Activated naive CD4-positive, alpha-beta T cell treated with anti-CD3 and anti-CD28 coated beads, Interleukin-2, amount 50 U/mL, for 24 hours (primary cell): ENCODE measurements at regions not wholly inside any gene's neighbourhood (a gene's known extent, or its start where the extent isn't known, plus 50 kb on each side); places are given as distances from the start of the nearest gene placed in this dataset.
"Not testable (repeated sequence)": the region's sequence is repeated elsewhere in the genome, so short reads cannot be mapped to it uniquely, and the experiment has no call there.

ENCODE experiments used
- H3K27ac Mint-ChIP-seq: one replicate; pipeline ENCODE4 v1.8.0; 2021; ENCODE audit warnings: mild to moderate bottlenecking, mixed read lengths
- H3K27me3 Mint-ChIP-seq: one replicate; pipeline ENCODE4 v1.8.0; 2021; ENCODE audit warnings: mixed read lengths
- H3K36me3 Mint-ChIP-seq: one replicate; pipeline ENCODE4 v1.8.0; 2021; ENCODE audit warnings: mixed read lengths
- H3K4me1 Mint-ChIP-seq: one replicate; pipeline ENCODE4 v1.8.0; 2021; ENCODE audit warnings: mixed read lengths
- H3K4me3 Mint-ChIP-seq: one replicate; pipeline ENCODE4 v1.8.0; 2021; ENCODE audit warnings: mild to moderate bottlenecking, mixed read lengths
- H3K9me3 Mint-ChIP-seq: one replicate; pipeline ENCODE4 v1.8.0; 2021; ENCODE audit warnings: mixed read lengths

GRCh38 chr11:3520905-3521304, 120.9 kb downstream of the ART5 start:
- H3K4me3 Mint-ChIP-seq, H3K36me3 Mint-ChIP-seq: not testable (repeated sequence)

GRCh38 chr11:3519841-3520240, 122.0 kb downstream of the ART5 start:
- not testable (repeated sequence) for H3K4me3 Mint-ChIP-seq, H3K27ac Mint-ChIP-seq

More at GRCh38 chr11:3520905-3521304, 120.9 kb downstream of the ART5 start:
- H3K27ac Mint-ChIP-seq, H3K4me1 Mint-ChIP-seq, H3K27me3 Mint-ChIP-seq, H3K9me3 Mint-ChIP-seq: not testable (repeated sequence)

GRCh38 chr11:3516934-3517567, 124.7 kb downstream of the ART5 start:
- Mint-ChIP-seq H3K4me3 (peak overlapping the region; percentile 2), H3K4me1 (peaks cover 34% of the 10 kb centered on the region)
- H3K9me3 Mint-ChIP-seq, H3K36me3 Mint-ChIP-seq, H3K27ac Mint-ChIP-seq, H3K27me3 Mint-ChIP-seq: not testable (repeated sequence)

More at GRCh38 chr11:3519841-3520240, 122.0 kb downstream of the ART5 start:
- H3K36me3 Mint-ChIP-seq, H3K27me3 Mint-ChIP-seq, H3K9me3 Mint-ChIP-seq: not testable (repeated sequence)
- H3K4me1 Mint-ChIP-seq: peaks cover 13% of the 10 kb centered on the region

- peaks cover 40% of the 10 kb centered on the region for H3K4me1 Mint-ChIP-seq
- not testable (repeated sequence) for H3K36me3 Mint-ChIP-seq, H3K27me3 Mint-ChIP-seq, H3K27ac Mint-ChIP-seq, H3K4me3 Mint-ChIP-seq, H3K9me3 Mint-ChIP-seq
Measured at GRCh38 chr11:3516345-3516933, 125.4 kb downstream of the ART5 start.

DNA sequence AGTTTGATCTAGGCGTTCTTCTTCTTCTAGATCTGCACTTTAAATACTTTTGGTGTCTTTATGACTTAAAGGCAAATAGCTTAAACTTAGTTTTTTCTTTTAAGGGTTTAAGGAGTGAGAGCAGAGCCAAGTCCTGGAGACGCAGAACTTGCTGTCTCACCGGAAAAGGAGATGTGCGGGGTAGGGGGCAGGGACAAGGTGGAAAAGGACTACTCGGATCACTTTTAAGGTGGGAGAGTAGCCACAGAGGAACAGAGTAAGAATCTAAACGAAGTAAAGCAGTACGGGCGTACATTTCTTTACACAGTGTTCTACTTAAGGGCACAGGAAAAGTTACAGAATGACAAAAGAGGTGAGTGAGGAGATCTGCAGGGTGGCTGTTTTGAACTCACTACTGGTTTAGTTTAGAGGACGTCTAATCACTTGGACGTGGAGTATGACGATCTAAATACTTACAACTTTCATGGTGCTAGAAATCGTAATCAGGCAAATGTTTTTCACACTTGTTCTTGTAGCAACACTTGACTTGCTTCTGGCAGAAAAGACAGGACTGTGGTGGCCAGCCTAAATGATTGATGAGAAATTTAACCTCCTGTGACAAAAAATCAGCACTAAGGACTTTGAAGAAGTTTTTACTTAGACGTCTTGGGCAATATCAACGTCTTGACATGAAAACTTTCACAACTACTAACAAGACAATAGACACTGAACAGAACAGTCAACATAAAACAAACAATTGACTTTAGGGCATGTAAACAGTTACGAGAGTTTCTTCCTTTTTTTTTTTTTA, 127.0 kb downstream of the ART5 start:
- Mint-ChIP-seq H3K4me1 (peaks cover 53% of the 10 kb centered on the region), H3K27ac (peak overlapping the region; percentile 94), H3K4me3 (peak overlapping the region; percentile 75)
- H3K9me3 Mint-ChIP-seq, H3K27me3 Mint-ChIP-seq, H3K36me3 Mint-ChIP-seq: not testable (repeated sequence)

DNA sequence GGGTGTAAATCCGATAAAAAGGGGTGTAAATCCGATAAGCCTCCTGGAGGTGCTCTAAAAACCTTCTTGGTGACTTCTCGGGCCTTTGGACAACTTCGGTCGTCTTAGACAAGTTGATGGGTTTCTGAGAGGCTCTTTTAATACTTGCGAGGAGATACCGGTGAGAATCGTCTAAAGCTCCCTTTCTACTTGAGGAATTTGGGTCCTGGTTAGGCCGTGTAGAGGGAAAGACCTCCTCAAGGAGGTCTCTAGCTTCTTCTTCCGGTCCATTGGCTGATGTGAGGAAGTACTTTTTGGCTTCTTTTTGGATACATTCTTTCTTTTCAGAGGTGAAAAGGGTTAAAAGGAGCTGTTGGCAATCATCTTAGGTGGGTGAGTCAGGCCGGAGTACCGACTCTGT, 128.5 kb downstream of the ART5 start:
- not testable (repeated sequence) for H3K27me3 Mint-ChIP-seq, H3K9me3 Mint-ChIP-seq, H3K36me3 Mint-ChIP-seq
- H3K27ac Mint-ChIP-seq: peak overlapping the region; percentile 53
- peak overlapping the region; percentile 80 for H3K4me3 Mint-ChIP-seq
- peaks cover 53% of the 10 kb centered on the region for H3K4me1 Mint-ChIP-seq

DNA sequence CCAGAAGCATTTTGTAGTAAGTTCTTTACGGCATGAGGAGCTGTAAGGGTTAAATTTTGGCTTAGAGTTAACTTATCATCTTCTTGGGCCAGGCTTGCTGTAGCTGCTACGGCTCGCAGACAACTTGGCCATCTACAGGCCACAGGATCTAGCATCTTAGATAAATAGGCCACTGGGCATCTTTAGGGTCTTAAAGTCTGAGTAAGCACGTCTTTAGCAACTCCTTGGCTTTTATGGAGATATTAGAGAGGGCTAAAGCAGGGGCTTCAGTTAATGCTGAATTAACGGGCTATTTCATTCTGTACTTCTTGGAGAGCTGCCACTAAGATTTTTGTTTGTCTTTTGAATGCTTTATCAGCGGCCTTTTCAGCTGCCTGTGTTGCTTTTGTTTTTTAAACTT, 129.0 kb downstream of the ART5 start:
- H3K4me1 Mint-ChIP-seq: peaks cover 53% of the 10 kb centered on the region
- H3K27ac Mint-ChIP-seq: peak overlapping the region; percentile 96
- not testable (repeated sequence) for H3K9me3 Mint-ChIP-seq, H3K27me3 Mint-ChIP-seq, H3K36me3 Mint-ChIP-seq
- peak overlapping the region; percentile 80 for H3K4me3 Mint-ChIP-seq

GRCh38 chr11:3512133-3512703, 129.6 kb downstream of the ART5 start:
- H3K9me3 Mint-ChIP-seq, H3K27me3 Mint-ChIP-seq, H3K36me3 Mint-ChIP-seq: not testable (repeated sequence)
- Mint-ChIP-seq H3K27ac (peak overlapping the region; percentile 96), H3K4me1 (peaks cover 53% of the 10 kb centered on the region), H3K4me3 (peak overlapping the region; percentile 80)

DNA sequence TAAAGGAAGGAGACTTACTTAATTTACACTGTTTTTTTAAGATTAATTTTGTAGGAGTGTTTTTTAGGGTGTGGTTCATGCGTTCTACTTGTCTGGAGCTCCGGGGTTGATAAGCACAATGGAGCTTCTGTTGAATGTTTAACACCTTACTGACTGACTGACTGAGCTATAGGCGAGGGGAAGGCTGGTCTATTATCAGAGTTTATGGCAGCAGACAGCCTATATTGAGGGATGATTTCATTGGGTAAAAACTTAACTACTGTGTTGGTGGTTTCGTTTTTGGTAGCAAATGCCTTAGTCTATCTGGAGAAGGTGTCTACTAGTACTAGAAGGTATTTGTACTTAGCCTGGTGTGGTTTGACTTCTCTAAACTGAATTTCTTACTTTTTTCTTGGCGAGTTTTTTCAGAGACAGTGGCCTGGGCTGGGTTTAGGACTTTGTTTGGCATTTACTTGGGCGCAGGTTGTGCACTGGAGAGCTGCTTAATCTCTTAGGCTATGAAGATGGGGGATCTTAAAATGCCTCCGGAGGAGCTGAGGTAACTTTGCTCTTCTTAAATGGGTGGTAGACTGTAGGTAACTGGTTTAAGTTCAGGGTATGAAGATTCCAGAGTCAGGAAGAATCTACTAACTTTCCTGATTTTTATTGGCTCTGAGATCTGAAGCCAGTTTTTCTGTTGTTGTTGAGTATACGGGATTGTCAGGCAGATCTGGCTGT, 130.2 kb downstream of the ART5 start:
- Mint-ChIP-seq H3K4me3 (peak overlapping the region; percentile 80), H3K27ac (peak overlapping the region; percentile 96), H3K4me1 (peaks cover 48% of the 10 kb centered on the region)
- H3K36me3 Mint-ChIP-seq, H3K27me3 Mint-ChIP-seq, H3K9me3 Mint-ChIP-seq: not testable (repeated sequence)

- H3K27ac Mint-ChIP-seq, H3K9me3 Mint-ChIP-seq: not testable (repeated sequence)
Measured at GRCh38 chr11:3509563-3509962, 130.6 kb upstream of the ZNF195 start.

DNA sequence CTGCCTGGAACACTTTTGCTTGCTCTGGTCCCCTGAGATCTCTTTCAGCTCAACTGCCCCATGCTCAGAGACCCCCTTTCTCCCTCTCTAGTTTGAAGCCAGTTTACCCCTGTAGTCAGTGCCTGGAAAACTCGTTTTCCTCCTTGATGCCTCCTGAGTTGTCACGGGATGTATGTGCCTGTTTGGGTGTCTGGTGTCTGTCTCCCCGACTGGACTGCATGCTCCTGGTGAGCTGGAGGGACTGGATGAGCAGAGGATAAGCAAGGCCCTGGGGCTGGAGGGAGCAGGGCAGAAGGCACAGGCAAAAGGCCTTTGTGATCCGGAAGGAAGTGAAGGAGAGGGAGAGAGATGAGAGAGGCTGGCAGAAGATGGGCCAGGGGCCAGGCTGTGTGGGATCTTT, 120.3 kb upstream of the ZNF195 start:
- not testable (repeated sequence) for H3K36me3 Mint-ChIP-seq, H3K4me3 Mint-ChIP-seq, H3K4me1 Mint-ChIP-seq, H3K9me3 Mint-ChIP-seq, H3K27me3 Mint-ChIP-seq, H3K27ac Mint-ChIP-seq

More at GRCh38 chr11:3509563-3509962, 130.6 kb upstream of the ZNF195 start:
- not testable (repeated sequence) for H3K4me3 Mint-ChIP-seq, H3K27me3 Mint-ChIP-seq, H3K36me3 Mint-ChIP-seq
- H3K4me1 Mint-ChIP-seq: peaks cover 37% of the 10 kb centered on the region

- not testable (repeated sequence) for H3K4me1 Mint-ChIP-seq, H3K27me3 Mint-ChIP-seq, H3K9me3 Mint-ChIP-seq, H3K4me3 Mint-ChIP-seq, H3K27ac Mint-ChIP-seq, H3K36me3 Mint-ChIP-seq
Measured at GRCh38 chr11:3498356-3498755, 119.4 kb upstream of the ZNF195 start.

DNA sequence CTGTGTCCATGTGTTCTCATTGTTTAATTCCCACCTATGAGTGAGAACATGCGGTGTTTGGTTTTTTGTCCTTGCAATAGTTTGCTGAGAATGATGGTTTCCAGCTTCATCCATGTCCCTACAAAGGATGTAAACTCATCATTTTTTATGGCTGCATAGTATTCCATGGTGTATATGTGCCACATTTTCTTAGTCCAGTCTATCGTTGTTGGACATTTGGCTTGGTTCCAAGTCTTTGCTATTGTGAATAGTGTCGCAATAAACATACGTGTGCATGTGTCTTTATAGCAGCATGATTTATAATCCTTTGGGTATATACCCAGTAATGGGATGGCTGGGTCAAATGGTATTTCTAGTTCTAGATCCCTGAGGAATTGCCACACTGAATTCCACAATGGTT, 114.2 kb upstream of the ZNF195 start:
- not testable (repeated sequence) for H3K4me3 Mint-ChIP-seq, H3K4me1 Mint-ChIP-seq, H3K9me3 Mint-ChIP-seq, H3K36me3 Mint-ChIP-seq, H3K27me3 Mint-ChIP-seq, H3K27ac Mint-ChIP-seq

DNA sequence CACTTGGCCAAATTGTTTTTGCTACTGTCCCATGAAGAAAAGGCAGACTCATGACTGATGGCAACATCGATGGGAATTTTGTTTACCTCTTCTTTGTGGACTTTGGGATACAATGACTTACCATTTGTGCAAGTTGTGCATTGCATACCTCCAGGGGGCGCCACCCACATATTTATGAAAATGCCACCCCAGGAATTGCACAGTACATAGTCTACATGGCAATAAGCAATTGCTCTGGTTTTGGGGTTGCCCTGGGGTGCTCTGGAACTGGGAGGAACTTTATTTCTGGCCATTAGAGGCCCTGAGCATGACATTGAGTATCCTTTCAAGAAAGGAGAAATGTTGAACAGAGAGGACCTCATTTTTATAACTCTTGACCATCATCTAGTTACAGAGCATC, 109.1 kb upstream of the ZNF195 start:
- H3K4me1 Mint-ChIP-seq, H3K36me3 Mint-ChIP-seq, H3K27ac Mint-ChIP-seq, H3K9me3 Mint-ChIP-seq, H3K4me3 Mint-ChIP-seq, H3K27me3 Mint-ChIP-seq: not testable (repeated sequence)

- not testable (repeated sequence) for H3K9me3 Mint-ChIP-seq, H3K36me3 Mint-ChIP-seq, H3K4me1 Mint-ChIP-seq, H3K27ac Mint-ChIP-seq, H3K27me3 Mint-ChIP-seq, H3K4me3 Mint-ChIP-seq
Measured at GRCh38 chr11:3485737-3486136, 106.8 kb upstream of the ZNF195 start.
